Ishikawa (cell line): ENCODE measurements at regions not wholly inside any gene's neighbourhood (a gene's known extent, or its start where the extent isn't known, plus 50 kb on each side); places are given as distances from the start of the nearest gene placed in this dataset.

ENCODE experiments used
- CEBPB ChIP-seq: IDR thresholded peaks from 2 replicates; pipeline ENCODE4 v1.6.1; 2012
- CREB1 ChIP-seq: IDR thresholded peaks from 2 replicates; pipeline ENCODE4 v1.6.1; 2012; ENCODE audit warnings: low read depth
- EGR1 ChIP-seq: IDR thresholded peaks from 2 replicates; pipeline ENCODE4 v1.6.1; 2012
- EP300 ChIP-seq: IDR thresholded peaks from 2 replicates; pipeline ENCODE4 v1.6.1; 2012; ENCODE audit warnings: borderline replicate concordance
- FOXM1 ChIP-seq: IDR thresholded peaks from 2 replicates; pipeline ENCODE4 v1.6.1; 2012; ENCODE audit warnings: low read depth, borderline replicate concordance
- MAX ChIP-seq: IDR thresholded peaks from 2 replicates; pipeline ENCODE4 v1.6.1; 2012
- NFIC ChIP-seq: IDR thresholded peaks from 2 replicates; pipeline ENCODE4 v1.6.1; 2012
- RAD21 ChIP-seq: IDR thresholded peaks from 2 replicates; pipeline ENCODE4 v1.6.1; 2012; ENCODE audit warnings: low read depth
- REST ChIP-seq: IDR thresholded peaks from 2 replicates; pipeline ENCODE4 v1.6.1; 2012; ENCODE audit warnings: low read depth, mild to moderate bottlenecking
- TAF1 ChIP-seq: IDR thresholded peaks from 2 replicates; pipeline ENCODE4 v1.6.1; 2012; ENCODE audit warnings: low read depth, mild to moderate bottlenecking
- TCF12 ChIP-seq: IDR thresholded peaks from 2 replicates; pipeline ENCODE4 v1.6.1; 2012; ENCODE audit warnings: low read depth
- TEAD4 ChIP-seq: IDR thresholded peaks from 2 replicates; pipeline ENCODE4 v1.6.1; 2012
- USF1 ChIP-seq: IDR thresholded peaks from 2 replicates; pipeline ENCODE4 v1.6.1; 2012
- YY1 ChIP-seq: IDR thresholded peaks from 2 replicates; pipeline ENCODE4 v1.6.1; 2012; ENCODE audit warnings: low read depth
- ZBTB7A ChIP-seq: IDR thresholded peaks from 2 replicates; pipeline ENCODE4 v1.6.1; 2012; ENCODE audit warnings: low read depth

GRCh38 chr11:44493383-44493782, 72.1 kb upstream of the CD82 start:
- TF ChIP-seq EGR1 (no peak), NFIC (no peak), MAX (no peak), RAD21 (no peak), ZBTB7A (no peak), REST (no peak), USF1 (no peak), FOXM1 (no peak), TAF1 (no peak), CREB1 (no peak)

GRCh38 chr11:44493930-44494329, 71.5 kb upstream of the CD82 start:
- TF ChIP-seq REST = peak; percentile 75
- no peak for TF ChIP-seq YY1

- TF ChIP-seq CREB1 (no peak), ZBTB7A (no peak), YY1 (no peak), EGR1 (no peak)
Observed at GRCh38 chr11:44494785-44495184, 70.7 kb upstream of the CD82 start.

- TF ChIP-seq TAF1 (no peak), TEAD4 (no peak), EP300 (no peak), ZBTB7A (no peak), CEBPB (no peak), EGR1 (no peak), NFIC (no peak), USF1 (no peak), MAX (no peak), REST (no peak), FOXM1 (no peak), YY1 (no peak), TCF12 (no peak), CREB1 (no peak), RAD21 (no peak)
Observed at GRCh38 chr11:44496391-44496790, 69.1 kb upstream of the CD82 start.

- TF ChIP-seq EGR1 = no peak
- TF ChIP-seq TCF12 = no peak
- no peak for TF ChIP-seq NFIC
- no peak for TF ChIP-seq ZBTB7A
- no peak for TF ChIP-seq EP300
- no peak for TF ChIP-seq TAF1
- no peak for TF ChIP-seq FOXM1
Observed at GRCh38 chr11:44498089-44498871, 67.2 kb upstream of the CD82 start.
